NCI-H1436 (cell line): ENCODE measurements at regions not wholly inside any gene's neighbourhood (a gene's known extent, or its start where the extent isn't known, plus 50 kb on each side); places are given as distances from the start of the nearest gene placed in this dataset.
"Not testable (repeated sequence)": the region's sequence is repeated elsewhere in the genome, so short reads cannot be mapped to it uniquely, and the experiment has no call there.

Source experiments
- DNase-seq: peaks from one replicate; lab custom pipeline; 2025; lab: John Stamatoyannopoulos, UW

DNA sequence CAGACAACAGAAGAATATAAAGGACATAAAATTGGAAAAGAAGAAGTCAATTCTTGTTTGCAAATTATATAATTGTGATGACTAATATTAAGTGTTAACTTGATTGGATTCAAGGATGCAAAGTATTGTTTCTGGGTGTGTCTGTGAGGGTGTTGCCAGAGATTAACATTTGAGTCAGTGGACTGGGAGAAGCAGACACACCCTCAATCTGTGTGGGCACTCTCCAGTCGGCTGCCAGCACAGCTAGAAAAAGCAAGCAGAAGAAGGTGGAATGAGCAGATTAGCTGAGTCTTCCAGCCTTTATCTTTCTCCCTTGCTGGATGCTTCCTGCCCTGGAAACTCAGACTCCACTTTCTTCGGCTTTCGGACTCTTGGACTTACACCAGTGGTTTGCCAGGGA, 51.7 kb downstream of the UBE2NL start:
- DNase-seq, result no peak

DNA sequence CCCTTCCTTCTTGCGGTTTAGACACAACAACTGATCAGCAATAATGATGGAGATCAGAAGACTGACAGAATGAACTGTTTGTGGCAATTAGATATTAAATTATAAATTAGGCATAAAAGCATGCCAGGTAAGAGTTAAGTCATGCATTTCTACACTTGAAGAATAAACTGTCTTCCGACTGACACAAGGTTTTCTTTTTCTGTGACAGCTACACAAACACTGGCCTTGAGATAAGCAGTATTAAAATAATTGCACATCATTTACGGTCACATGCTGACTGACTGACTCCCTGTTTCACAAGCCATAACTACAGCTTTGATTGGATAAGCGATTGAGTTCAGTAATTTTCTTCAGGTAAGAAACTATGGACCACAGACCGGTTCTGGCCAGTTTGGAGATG, 56.2 kb downstream of the UBE2NL start:
- DNase-seq, result no peak

DNA sequence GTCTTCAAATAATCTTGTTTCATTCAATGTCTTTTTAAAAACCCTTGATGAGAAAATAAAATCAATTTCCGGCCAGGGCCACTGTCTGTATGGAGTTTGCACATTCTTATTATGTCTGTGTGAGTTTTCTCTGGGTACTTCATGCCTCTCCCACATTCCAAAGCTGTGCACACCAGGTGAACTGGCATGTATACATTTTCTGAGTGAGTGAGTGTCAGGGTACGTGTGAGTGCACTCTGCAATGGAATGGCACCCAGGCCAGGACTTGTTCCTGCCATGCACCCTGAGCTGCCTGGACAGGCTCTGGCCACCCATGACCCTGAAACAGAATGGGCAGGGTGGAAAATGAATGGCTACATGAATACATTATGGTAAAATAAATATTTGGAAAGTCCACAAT, 61.3 kb downstream of the UBE2NL start:
- DNase-seq, result no peak

DNA sequence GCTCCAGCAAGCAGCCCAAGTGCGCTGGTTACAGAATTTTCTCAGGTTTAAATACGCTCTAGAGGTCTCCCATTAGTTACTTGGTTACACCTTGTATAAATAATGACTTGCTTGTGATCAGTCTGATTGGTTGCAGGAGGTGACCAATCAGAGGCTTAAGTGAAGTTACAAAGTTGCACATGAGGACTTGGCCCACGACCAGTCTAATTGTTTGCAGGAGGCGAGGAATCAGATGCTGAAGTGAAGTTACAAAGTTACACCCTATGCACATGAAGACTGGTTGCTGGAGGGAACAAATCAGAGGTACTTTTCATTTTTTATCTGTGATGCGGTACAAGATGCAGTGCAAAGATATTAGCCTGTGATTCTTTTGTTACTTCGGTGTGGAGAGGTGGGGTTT, 80.7 kb downstream of the UBE2NL start:
- no peak for DNase-seq

DNA sequence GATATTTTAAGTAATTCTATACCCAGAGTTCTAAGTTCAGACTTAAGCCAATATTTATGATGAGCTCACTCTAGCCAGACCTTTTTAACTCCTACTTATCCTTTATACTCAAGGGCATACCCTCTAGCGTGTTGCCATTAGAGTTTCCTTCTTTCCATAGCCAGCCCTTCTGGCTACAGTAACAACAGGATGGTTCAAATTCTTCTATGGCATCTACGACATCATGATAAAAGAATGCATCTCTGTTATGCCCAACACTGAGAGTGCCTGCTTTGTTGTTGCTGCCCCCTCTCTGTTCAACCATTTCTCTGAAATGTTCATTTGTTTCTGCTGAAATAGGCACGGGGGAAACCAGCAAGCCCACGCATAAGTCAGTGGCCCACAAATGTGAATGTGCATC, 104.5 kb downstream of the UBE2NL start:
- no peak for DNase-seq

DNA sequence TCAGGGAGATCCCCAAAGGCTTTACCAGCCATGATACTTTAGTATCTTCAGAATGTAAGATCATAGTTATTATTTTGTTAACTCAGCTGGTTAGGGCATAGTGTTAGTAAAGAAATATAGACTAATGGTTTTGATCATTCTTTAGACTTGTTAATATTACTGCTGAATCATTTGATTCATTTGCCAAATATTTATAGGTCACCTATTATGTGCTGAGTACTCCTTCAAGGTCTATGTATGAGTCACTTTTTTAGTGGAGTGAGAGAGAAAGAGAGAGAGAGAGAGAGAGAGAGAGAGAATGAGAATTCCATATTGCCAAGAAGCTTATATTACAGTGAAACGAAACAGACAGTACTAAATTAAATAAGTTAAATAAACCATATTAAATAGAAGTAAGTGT, 110.3 kb downstream of the UBE2NL start:
- no peak for DNase-seq

DNA sequence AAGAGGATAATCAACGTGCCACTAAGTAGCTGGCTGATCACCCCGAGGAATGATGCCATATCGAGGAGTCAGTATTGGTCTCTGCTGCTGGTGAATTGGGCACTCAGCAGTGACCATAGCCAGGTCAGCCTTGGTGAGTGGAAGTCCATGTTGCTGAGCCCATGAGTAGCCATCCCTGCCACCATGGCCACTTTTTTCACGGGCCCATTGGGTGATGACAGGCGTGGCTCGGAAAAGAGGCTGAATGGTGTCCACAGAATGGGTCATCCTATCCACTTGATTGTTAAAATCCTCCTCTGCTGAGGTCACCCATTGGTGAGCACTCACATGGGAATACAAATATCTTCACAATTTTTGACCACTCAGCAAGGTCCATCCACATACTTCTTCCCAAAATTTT, 114.4 kb downstream of the UBE2NL start:
- no peak for DNase-seq

DNA sequence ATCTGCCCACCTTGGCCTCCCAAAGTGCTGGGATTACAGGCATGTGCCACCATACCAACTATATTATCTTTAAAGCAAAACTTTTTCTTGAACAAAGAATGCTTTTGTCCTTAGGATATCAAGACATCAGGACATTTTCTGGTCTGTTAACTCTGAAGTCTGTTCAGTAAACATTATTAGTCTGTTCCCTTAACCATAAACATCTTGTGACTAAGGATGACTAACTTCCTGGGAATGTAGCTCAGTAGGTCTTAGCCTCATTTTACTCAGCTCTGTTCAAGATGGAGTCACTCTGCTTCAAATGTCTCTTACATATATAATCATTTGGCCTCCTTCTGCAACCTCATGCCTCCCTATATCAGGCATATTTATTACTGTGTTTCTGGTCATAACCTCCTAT, 122.9 kb downstream of the UBE2NL start:
- no peak for DNase-seq

DNA sequence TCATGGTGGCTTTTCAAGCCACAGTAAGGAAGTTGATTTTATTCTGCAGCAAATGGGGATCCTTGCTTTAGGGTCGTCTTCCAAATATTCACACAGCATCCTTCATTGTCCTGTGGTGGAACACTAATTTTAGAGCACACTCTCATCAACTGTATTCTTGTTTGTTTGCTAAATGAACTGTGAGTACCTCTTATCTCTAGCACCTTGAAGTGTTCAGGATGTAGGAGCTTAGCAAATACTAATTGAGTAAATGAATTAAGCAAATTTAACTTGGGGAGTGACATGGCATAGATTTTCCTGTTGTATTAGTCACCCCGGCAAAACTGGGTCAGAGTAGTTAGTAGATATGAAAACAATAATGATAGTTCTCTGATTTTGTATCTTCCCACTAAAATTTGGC, 156.9 kb downstream of the UBE2NL start:
- DNase-seq, result no peak

DNA sequence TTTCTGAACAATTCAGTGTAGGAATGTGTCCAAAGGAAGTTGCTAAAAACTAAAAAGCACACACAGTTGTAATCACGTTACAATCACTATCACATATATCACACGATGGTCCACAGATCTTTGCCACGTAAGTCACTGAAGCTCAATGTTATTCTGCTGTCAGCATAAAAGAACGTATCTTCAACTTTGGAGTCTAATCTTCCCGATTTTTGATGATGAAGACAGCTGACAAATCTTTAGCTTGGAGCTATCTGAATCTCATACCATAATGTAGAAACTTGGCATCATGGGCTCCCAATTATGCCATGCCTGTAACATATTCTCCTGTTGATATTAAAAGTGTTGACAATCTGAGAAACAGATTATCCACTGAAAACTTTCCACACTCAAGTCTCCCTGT, 158.4 kb downstream of the UBE2NL start:
- no peak for DNase-seq

DNA sequence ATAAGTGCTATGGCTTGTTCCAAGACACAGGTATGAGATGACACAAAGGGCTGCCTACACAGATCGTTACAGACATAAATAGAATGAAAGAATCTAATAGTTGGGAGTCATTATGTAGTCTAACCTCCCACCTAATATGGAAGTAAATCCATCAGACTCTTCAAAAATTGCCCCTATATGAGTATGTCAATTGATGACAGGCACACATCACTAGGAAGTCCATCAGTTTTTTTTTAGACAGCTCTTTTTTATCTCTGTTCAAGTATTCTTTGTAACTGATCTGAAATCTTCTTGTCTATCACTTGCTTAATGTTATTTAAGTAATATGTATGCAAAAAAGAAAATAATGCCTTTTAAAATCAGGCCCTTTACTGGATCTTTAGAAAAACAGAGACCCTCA, 191.6 kb downstream of the UBE2NL start:
- DNase-seq, result no peak

DNA sequence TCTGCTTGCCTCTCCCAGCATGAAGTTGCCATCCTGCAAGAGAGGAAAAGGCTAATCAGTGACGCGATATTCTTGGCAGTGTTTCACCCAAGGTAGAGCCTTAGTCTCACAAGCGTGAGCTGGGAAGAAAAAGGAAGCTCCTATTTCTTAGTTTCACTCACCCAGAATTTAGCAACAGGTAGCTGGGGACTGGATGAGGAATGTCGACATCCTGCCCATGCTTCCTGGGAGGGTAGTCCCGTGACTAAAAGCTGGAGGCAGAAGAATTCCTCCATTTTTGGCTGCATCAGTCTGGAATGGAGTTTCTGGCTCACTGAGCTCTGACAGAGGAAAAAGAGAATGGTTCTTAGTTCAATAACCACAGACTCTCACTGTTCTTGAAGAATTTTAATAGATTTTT, 198.4 kb downstream of the UBE2NL start:
- DNase-seq, result not testable (repeated sequence)

DNA sequence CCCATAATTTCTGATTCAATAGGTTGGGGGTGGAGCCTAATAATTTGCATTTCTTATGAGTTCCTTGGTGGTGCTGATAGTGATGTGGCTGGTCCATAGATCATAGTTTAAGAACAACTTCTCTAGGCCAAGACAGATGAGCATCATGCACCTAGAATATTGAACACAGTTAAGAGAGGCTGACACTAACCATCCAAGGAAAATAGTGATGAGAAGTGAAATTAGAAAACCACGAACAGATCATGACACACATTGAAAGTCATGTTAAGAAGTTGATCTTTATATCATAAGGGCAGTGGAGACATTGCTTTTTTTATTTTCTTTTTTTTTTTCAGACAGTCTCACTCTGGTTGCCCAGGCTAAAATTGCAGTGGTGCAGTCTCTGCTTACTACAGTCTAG, 205.8 kb downstream of the UBE2NL start:
- DNase-seq, result not testable (repeated sequence)

DNA sequence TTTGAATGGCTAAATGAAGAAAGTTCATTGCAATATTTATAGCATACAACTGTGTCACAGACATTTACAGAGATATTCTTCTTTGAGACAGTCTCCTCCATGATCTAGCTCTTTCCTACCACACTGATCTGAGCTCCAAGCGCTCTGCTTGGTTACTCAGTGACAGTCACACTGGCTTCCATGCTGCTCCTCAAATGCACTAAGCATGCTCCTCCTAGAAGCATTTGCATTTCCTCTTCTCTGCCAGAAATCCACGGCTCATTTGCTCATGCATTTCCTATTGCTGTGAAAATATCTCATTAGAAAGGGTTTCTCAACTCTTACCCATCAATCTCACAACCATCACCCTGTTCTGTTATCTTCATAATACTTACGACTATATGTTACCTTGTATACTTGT, 208.2 kb downstream of the UBE2NL start:
- not testable (repeated sequence) for DNase-seq

DNA sequence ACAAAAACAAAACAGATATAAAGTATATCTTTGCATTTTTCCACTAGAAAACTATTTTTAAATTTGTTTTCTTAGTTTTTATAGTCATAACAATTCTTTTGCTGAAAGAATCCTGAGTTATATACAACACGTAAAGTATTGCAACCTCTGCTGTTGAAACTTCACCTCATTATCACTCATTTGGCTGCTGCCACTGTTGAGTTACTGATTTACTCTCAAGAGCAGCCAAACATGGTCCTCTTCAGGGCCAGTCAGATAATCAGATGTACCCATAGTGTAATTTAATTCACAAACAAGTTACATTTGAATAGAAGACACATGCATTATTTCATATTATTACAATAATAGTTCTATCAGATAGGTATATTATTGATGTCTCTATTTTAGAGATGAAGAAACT, 235.6 kb downstream of the UBE2NL start:
- not testable (repeated sequence) for DNase-seq

DNA sequence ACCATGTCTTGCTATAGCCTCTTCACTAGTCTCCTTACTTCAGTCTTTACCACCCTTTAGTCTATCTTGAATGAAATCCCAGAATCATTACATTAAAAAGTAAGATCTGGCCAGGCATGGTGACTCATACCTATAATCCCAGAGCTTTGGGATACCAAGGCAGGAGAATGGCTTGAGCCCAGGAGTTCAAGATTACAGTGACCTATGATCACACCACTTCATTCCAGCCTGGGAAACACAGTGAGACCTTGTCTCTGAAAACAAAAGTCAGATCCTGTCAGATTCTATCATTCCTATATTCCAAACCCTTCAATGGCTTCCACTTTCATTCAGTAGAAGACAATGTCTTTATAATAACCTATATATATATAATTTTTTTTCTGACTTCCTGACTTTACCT, 237.7 kb downstream of the UBE2NL start:
- DNase-seq, result not testable (repeated sequence)

DNA sequence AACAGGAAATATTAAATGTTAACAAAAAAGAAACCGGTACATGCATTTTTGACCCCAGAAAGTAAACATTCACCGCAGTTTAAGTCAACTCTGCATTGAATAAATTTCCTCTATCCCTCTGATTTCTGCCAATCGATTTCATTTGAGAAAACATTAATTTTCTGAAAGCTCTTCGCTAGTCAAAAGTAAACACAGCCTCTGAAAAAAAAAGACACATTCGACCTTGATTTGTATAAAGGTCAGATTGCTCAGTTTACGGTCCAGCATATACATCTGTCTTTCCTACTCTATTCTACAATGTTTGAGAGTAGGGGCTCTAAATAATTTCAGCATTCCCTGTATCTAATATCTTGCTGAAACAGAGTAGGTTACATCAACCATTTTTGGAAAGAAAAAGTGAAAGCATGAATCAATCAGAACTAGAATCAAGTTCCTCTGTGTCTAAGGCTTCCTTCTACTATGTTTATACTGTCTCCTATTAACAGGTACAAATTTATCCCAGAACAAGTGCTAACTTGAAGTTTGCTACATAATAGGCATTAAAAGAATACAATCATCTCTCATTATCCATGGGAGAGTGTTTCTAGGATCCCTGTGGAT, 243.8 kb downstream of the UBE2NL start:
- not testable (repeated sequence) for DNase-seq

DNA sequence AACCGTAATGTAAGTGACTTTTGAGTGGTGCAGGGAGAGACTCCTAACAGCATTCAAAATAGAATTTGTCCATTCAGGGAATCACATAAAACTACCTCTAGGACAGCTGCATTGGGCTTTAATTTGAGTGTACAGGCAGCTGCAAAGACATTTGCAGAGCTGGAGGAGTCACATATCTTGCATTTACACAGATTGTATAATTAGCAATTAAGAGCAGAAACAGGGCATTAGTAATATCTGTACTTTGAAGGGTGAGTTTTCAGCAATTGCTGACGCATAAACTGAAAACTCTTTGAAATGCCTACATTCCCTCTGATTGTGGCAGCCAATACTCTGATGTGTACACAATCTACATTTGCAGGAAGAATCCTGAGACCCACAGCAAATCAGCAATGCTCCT, 245.6 kb downstream of the UBE2NL start:
- DNase-seq, result not testable (repeated sequence)

DNA sequence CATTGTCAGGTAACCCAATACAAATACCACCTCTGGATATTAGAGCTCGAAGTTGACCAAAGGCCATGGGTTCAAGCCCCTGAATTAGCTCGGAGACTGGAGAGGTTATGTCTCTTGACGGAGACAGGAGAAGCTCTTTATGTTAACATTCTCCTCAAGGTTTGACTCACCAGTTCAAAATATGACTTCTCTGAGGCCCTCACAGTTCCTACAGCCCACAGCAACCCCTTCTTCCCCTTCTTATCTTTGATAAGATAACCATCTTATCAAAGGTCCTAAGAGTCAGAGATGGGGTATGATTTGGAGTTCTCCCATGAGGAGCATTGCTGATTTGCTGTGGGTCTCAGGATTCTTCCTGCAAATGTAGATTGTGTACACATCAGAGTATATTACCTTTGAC, 246.6 kb downstream of the UBE2NL start:
- DNase-seq, result not testable (repeated sequence)

DNA sequence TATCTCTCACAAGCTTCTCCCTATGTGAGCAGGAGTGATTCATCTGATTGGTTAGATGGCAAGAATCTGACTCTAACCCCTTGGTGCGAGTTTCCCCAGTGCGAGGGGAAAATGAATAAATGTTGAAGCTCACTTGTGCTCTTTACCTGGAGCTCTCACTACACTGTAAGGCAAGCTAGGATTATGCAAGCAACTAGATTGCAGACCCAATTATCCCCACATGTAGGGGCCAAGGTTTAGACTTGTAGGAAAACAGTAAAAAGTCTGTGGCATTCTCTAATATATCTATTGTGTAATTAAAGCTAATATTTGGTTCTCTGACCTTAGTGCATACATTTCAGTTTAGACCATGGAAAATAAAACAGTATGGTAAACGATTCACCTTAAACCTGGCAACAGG, 247.2 kb downstream of the UBE2NL start:
- not testable (repeated sequence) for DNase-seq

DNA sequence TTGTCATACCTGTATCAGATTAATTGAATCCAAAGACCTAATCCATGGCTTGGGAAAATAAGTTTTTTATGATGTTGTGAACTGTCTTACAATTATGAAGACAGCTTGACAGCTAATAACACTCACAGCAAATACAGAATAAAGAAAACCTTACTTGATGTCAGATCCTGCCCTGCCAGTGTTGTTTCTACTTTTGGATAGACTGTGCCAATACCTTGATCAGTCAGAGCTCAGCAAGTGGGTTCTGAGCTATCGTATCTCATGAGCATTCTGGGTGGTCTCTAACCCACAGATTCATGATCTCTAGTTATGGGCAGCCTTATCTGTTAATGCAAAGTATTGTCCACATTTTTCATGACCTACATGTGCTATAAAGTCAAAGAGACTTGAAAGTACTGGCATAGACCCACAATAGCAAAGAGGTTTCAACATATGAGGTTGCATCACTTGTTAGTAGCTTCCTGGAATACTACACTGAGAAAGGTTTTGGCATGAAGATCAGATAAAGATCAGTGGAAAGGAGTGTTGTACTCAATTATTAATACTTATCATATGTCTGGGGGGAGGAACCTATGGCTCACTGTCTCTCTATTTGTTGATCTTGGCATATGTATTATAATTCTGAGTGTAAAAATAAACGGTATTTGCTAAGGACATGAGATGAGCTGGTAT, 250.7 kb downstream of the UBE2NL start:
- not testable (repeated sequence) for DNase-seq

DNA sequence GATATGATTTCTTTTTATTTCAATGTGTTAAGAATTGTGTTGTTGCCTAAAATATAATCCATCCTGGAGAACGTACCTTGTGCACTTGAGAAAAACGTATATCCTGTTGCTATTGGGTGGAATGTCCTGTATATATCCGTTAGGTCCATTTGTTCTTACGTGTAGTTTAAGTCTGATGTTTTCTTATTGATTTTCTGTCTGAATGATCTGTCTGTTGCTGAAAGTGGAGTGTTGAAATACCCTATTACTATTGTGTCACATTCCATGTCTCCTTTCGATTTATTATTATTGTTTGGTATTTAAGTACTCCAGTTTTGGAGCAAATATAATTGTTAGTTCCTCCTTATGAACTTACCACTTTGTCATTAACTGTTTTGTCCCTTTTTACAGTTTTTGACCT, 270.6 kb downstream of the UBE2NL start:
- DNase-seq, result not testable (repeated sequence)

DNA sequence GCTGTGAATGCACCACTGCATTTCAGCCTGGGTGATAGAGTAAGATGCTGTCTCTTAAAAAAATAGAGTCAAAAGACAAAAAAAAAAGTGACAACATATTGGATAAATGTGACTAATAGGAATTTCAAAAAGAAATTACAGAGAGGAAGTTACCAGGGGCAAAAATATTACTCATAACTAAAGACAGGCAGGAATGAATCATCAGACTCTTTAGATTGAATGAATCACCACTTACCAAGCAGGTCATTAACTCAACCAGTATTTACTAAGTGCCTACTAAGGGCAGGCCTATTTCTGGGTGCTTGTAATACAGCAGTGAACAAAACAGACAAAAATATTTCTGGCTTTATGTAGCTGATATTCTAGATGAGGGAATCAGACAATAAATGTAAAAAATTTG, 301.3 kb downstream of the UBE2NL start:
- not testable (repeated sequence) for DNase-seq

DNA sequence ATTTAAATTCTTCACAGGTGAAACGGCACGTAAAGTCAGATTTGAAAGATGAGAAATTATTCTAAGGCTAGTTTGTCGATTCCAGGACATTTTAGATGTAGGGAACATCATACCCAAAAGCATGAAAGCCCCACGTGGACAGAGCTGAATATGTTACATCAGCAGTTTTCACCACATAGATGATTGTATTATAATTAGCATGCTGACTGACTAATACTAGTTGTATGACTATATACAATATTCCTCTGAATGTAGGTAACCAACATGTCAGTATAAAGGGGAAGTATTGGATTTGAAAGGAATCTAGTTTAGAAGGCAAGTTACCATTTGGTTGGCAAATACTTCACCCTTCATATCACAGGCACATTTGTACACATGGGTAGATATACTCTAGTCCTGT, 304.6 kb downstream of the UBE2NL start:
- not testable (repeated sequence) for DNase-seq
